ENCODE measurements at regions not wholly inside any gene's neighbourhood (a gene's known extent, or its start where the extent isn't known, plus 50 kb on each side); places are given as distances from the start of the nearest gene placed in this dataset.
"Not testable (repeated sequence)": the region's sequence is repeated elsewhere in the genome, so short reads cannot be mapped to it uniquely, and the experiment has no call there.

DNA sequence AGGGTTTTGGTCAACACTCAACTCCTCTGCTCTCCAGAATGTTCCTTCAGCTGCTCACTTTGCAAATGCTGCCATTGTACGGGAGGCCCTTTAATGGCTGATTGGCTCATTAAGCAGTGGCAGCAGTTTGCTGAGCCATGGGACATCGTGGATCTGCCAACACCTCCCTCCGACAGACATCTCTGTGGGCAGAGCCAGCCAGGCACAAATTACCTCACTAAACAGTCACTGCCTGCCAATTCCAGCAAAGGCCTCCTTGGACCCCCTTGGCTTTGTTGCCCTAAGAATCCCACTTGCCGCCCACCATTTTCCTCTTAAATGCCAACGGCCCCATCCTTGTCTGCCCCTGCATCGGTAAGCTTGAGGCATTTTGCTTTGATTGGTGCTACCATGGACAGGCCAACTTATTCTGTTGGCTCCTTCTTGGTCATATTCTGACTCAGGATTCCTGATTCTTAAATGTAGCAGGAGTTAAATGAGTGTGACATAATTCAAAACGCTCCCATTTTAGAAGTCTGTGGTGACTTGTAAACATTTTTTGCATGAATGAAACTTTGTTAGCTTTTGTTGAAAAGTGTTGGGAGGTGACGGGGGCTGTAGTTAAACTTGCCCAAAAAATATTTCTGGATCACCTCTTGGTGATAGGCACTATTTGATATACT, 57.5 kb upstream of the LMO2 start:
- TF ChIP-seq, protein P1, sequence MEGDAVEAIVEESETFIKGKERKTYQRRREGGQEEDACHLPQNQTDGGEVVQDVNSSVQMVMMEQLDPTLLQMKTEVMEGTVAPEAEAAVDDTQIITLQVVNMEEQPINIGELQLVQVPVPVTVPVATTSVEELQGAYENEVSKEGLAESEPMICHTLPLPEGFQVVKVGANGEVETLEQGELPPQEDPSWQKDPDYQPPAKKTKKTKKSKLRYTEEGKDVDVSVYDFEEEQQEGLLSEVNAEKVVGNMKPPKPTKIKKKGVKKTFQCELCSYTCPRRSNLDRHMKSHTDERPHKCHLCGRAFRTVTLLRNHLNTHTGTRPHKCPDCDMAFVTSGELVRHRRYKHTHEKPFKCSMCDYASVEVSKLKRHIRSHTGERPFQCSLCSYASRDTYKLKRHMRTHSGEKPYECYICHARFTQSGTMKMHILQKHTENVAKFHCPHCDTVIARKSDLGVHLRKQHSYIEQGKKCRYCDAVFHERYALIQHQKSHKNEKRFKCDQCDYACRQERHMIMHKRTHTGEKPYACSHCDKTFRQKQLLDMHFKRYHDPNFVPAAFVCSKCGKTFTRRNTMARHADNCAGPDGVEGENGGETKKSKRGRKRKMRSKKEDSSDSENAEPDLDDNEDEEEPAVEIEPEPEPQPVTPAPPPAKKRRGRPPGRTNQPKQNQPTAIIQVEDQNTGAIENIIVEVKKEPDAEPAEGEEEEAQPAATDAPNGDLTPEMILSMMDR (IDR thresholded peaks at IDR 0.05) = no peak
- Mint-ChIP-seq H3K4me1 (peaks cover 7% of the 10 kb centered on the region), H3K4me3 (no peak overlapping the region), H3K9me3 (peaks cover 0 to 2% (median 0%) of the 10 kb centered on the region in 7 donors), H3K27me3 (ENCODE audit: low read depth in 3 of 3) (peaks cover 1 to 2% (median 2%) of the 10 kb centered on the region in 3 donors), H3K27ac (no peak overlapping the region), H3K36me3 (no peaks in the 10 kb centered on the region)
- H3K4me1 ChIP-seq (ENCODE audit: control insufficient read depth in 1 of 2, insufficient read depth in 2 of 2, low read length in 2 of 2) = peaks cover 0 to 5% of the 10 kb centered on the region in 2 donors
- no peaks in the 10 kb centered on the region for H4K20me1 ChIP-seq (ENCODE audit: insufficient read depth, low read length)
- intact Hi-C loops (cut with micrococcal nuclease) = no loop called here
- no peak overlapping the region for H3K4me2 ChIP-seq (replicated peaks; ENCODE audit: extremely low read depth, low read length, poor library complexity, severe bottlenecking)
- H3K9me3 ChIP-seq (replicated peaks in 1 of 2; ENCODE audit: control insufficient read depth in 1 of 2, insufficient read depth in 1 of 2, low read length in 2 of 2) = no peaks in the 10 kb centered on the region
- no peak overlapping the region for H2AFZ ChIP-seq (ENCODE audit: insufficient read depth, low read depth, low read length, poor library complexity, severe bottlenecking)
- no peaks in the 10 kb centered on the region for H3K79me2 ChIP-seq (ENCODE audit: insufficient read depth, low read length)
- H3K4me3 ChIP-seq (replicated peaks in 1 of 3; ENCODE audit: low read depth in 2 of 3, low read length in 3 of 3) = no peak overlapping the region
- 93% methylated on average over 5 of the region's 8 CpGs for WGBS (ENCODE audit: insufficient coverage)
- no peak overlapping the region for H3K9ac ChIP-seq (ENCODE audit: insufficient read depth, low read length, poor library complexity, severe bottlenecking)
- H3K36me3 ChIP-seq (replicated peaks in 1 of 2; ENCODE audit: control insufficient read depth in 1 of 2, insufficient read depth in 2 of 2, low read length in 2 of 2) = no peaks in the 10 kb centered on the region
- H3K27ac ChIP-seq (ENCODE audit: low read depth in 1 of 2, low read length in 2 of 2) = no peak overlapping the region
- no peak for DNase-seq
- H3K27me3 ChIP-seq (ENCODE audit: control insufficient read depth in 2 of 2, insufficient read depth in 2 of 2, low read length in 2 of 2) = no peaks in the 10 kb centered on the region

DNA sequence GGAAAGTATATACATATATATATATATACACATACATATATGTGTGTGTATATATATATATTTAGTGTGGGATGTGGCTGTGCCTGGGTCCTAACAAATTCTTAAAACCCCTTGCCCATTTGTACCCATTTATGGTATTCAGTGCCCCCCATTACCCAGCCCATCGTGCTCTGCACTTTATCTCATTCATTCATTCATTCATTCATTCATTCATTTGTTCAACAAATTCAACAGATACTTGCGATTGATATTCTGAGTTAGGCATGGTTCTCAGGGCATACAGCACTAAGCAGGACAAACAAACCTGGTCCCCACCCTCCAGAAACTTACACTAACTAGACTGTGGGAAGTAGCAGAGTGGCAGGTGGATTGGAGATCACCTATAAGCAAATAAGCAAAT, 56.6 kb upstream of the LMO2 start:
- no peak for DNase-seq
- H3K27ac ChIP-seq (ENCODE audit: low read depth in 1 of 2, low read length in 2 of 2) = no peak overlapping the region
- H3K4me3 ChIP-seq (replicated peaks in 1 of 3; ENCODE audit: low read depth in 2 of 3, low read length in 3 of 3) = no peak overlapping the region
- no peaks in the 10 kb centered on the region for H3K9me3 ChIP-seq (replicated peaks in 1 of 2; ENCODE audit: control insufficient read depth in 1 of 2, insufficient read depth in 1 of 2, low read length in 2 of 2)
- H3K4me1 ChIP-seq (ENCODE audit: control insufficient read depth in 1 of 2, insufficient read depth in 2 of 2, low read length in 2 of 2) = peaks cover 0 to 5% of the 10 kb centered on the region in 2 donors
- Mint-ChIP-seq H3K4me3 (no peak overlapping the region), H3K4me1 (peaks cover 7% of the 10 kb centered on the region), H3K36me3 (no peaks in the 10 kb centered on the region), H3K27ac (no peak overlapping the region), H3K9me3 (peaks cover 0 to 2% (median 0%) of the 10 kb centered on the region in 7 donors), H3K27me3 (ENCODE audit: low read depth in 3 of 3) (peaks cover 0 to 2% (median 1%) of the 10 kb centered on the region in 3 donors)
- no peaks in the 10 kb centered on the region for H4K20me1 ChIP-seq (ENCODE audit: insufficient read depth, low read length)
- no peak overlapping the region for H2AFZ ChIP-seq (ENCODE audit: insufficient read depth, low read depth, low read length, poor library complexity, severe bottlenecking)
- H3K79me2 ChIP-seq (ENCODE audit: insufficient read depth, low read length) = no peaks in the 10 kb centered on the region
- intact Hi-C loops (cut with micrococcal nuclease) = no loop called here
- WGBS (ENCODE audit: insufficient coverage) = 100% methylated on average over 1 of the region's 2 CpGs
- TF ChIP-seq, protein P1 (IDR thresholded peaks at IDR 0.05) = no peak
- no peak overlapping the region for H3K9ac ChIP-seq (ENCODE audit: insufficient read depth, low read length, poor library complexity, severe bottlenecking)
- H3K27me3 ChIP-seq (ENCODE audit: control insufficient read depth in 2 of 2, insufficient read depth in 2 of 2, low read length in 2 of 2) = no peaks in the 10 kb centered on the region
- no peak overlapping the region for H3K4me2 ChIP-seq (replicated peaks; ENCODE audit: extremely low read depth, low read length, poor library complexity, severe bottlenecking)
- no peaks in the 10 kb centered on the region for H3K36me3 ChIP-seq (replicated peaks in 1 of 2; ENCODE audit: control insufficient read depth in 1 of 2, insufficient read depth in 2 of 2, low read length in 2 of 2)

DNA sequence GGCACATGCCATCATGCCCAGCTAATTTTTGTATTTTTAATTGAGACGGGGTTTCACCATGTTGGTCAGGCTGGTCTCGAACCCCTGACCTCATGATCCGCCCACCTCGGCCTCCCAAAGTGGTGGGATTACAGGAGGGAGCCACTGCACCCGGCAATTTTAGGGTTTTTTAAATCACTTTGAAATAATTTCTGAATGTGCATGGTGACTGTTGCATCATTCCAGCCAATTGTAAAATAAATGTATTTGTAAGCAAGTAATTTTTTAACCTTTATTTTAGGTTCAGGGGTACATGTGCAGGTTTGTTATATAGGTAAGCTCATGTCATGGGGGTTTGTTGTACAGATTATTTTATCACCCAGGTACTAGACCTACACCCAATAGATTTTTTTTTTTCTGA, 56.0 kb upstream of the LMO2 start:
- intact Hi-C loops (cut with micrococcal nuclease); H3K9me3 ChIP-seq (replicated peaks in 1 of 2; ENCODE audit: control insufficient read depth in 1 of 2, insufficient read depth in 1 of 2, low read length in 2 of 2); H3K4me3 Mint-ChIP-seq; DNase-seq; H3K36me3 Mint-ChIP-seq; H3K27me3 Mint-ChIP-seq (ENCODE audit: low read depth in 3 of 3); H3K36me3 ChIP-seq (replicated peaks in 1 of 2; ENCODE audit: control insufficient read depth in 1 of 2, insufficient read depth in 2 of 2, low read length in 2 of 2); H3K79me2 ChIP-seq (ENCODE audit: insufficient read depth, low read length); H3K4me3 ChIP-seq (replicated peaks in 1 of 3; ENCODE audit: low read depth in 2 of 3, low read length in 3 of 3); H3K9me3 Mint-ChIP-seq; H4K20me1 ChIP-seq (ENCODE audit: insufficient read depth, low read length); H3K4me1 ChIP-seq (ENCODE audit: control insufficient read depth in 1 of 2, insufficient read depth in 2 of 2, low read length in 2 of 2); H3K9ac ChIP-seq (ENCODE audit: insufficient read depth, low read length, poor library complexity, severe bottlenecking); H3K4me1 Mint-ChIP-seq; H3K4me2 ChIP-seq (replicated peaks; ENCODE audit: extremely low read depth, low read length, poor library complexity, severe bottlenecking); H3K27ac ChIP-seq (ENCODE audit: low read depth in 1 of 2, low read length in 2 of 2); H3K27me3 ChIP-seq (ENCODE audit: control insufficient read depth in 2 of 2, insufficient read depth in 2 of 2, low read length in 2 of 2); H2AFZ ChIP-seq (ENCODE audit: insufficient read depth, low read depth, low read length, poor library complexity, severe bottlenecking); H3K27ac Mint-ChIP-seq: not testable (repeated sequence)
- WGBS (ENCODE audit: insufficient coverage) = 100% methylated on average over 4 of the region's 5 CpGs
